ENCODE measurements at regions not wholly inside any gene's neighbourhood (a gene's known extent, or its start where the extent isn't known, plus 50 kb on each side); places are given as distances from the start of the nearest gene placed in this dataset.

GRCh38 chr1:55322842-55323241 lies 107.7 kb upstream of the USP24 start:
- TF ChIP-seq POLR2A (IDR thresholded peaks at IDR 0.05) (no peak), CTCF (IDR thresholded peaks at IDR 0.05) (no peak)
- Histone ChIP-seq H3K4me1 (peaks cover 0 to 35% (median 0%) of the 10 kb centered on the region in 3 donors), H3K36me3 (no peaks in the 10 kb centered on the region), H3K4me3 (no peak overlapping the region), H3K27ac (no peak overlapping the region), H3K9me3 (no peaks in the 10 kb centered on the region), H3K27me3 (peaks cover 0 to 7% (median 0%) of the 10 kb centered on the region in 4 donors)
- no peak for DNase-seq
- 14 to 52% methylated on average over 1 of the region's 1 CpG for WGBS, 2 donors
- intact Hi-C loops (cut with DNase I), result no loop called here

- H3K4me3 ChIP-seq, result no peak overlapping the region
- no peaks in the 10 kb centered on the region for H3K36me3 ChIP-seq
- DNase-seq, result no peak
- peak overlapping the region in 1 of 4 donors; percentile 8 for H3K27ac ChIP-seq
- TF ChIP-seq CTCF (IDR thresholded peaks at IDR 0.05) (no peak), POLR2A (IDR thresholded peaks at IDR 0.05) (no peak)
- no peaks in the 10 kb centered on the region for H3K9me3 ChIP-seq
- peaks cover 0 to 44% (median 0%) of the 10 kb centered on the region in 3 donors for H3K4me1 ChIP-seq
- intact Hi-C loops (cut with DNase I), result no loop called here
- peaks cover 0 to 6% (median 0%) of the 10 kb centered on the region in 4 donors for H3K27me3 ChIP-seq
- 59 to 64% methylated on average over 2 of the region's 2 CpGs for WGBS, 2 donors
These were observed 106.8 kb upstream of the USP24 start for GRCh38 chr1:55321942-55322341.

- peaks cover 0 to 47% (median 0%) of the 10 kb centered on the region in 3 donors for H3K4me1 ChIP-seq
- no peaks in the 10 kb centered on the region for H3K36me3 ChIP-seq
- no peak overlapping the region for H3K4me3 ChIP-seq
- TF ChIP-seq CTCF (IDR thresholded peaks at IDR 0.05) (no peak), POLR2A (IDR thresholded peaks at IDR 0.05) (no peak)
- no peaks in the 10 kb centered on the region for H3K27me3 ChIP-seq
- H3K9me3 ChIP-seq, result no peaks in the 10 kb centered on the region
- no peak overlapping the region for H3K27ac ChIP-seq
- intact Hi-C loops (cut with DNase I), result no loop called here
- WGBS, 2 donors, result 11 to 58% methylated on average over 2 of the region's 2 CpGs
- no peak for DNase-seq
These were observed 105.7 kb upstream of the USP24 start for GRCh38 chr1:55320891-55321290.

GRCh38 chr1:55318116-55318817 lies 103.1 kb upstream of the USP24 start:
- Histone ChIP-seq H3K36me3 (no peaks in the 10 kb centered on the region), H3K4me3 (no peak overlapping the region), H3K4me1 (peaks cover 0 to 59% (median 0%) of the 10 kb centered on the region in 3 donors), H3K27ac (peak overlapping the region in 1 of 4 donors; percentile 25), H3K27me3 (no peaks in the 10 kb centered on the region), H3K9me3 (no peaks in the 10 kb centered on the region)
- intact Hi-C loops (cut with DNase I), result no loop called here
- 61 to 68% methylated on average over 6 of the region's 6 CpGs for WGBS, 2 donors
- DNase-seq, result no peak
- TF ChIP-seq POLR2A (IDR thresholded peaks at IDR 0.05), result no peak
- TF ChIP-seq CTCF (IDR thresholded peaks at IDR 0.05), result no peak

- no peak for TF ChIP-seq CTCF (IDR thresholded peaks at IDR 0.05)
- no peak for TF ChIP-seq POLR2A (IDR thresholded peaks at IDR 0.05)
- intact Hi-C loops (cut with DNase I), result no loop called here
- Histone ChIP-seq H3K36me3 (no peaks in the 10 kb centered on the region), H3K27me3 (no peaks in the 10 kb centered on the region), H3K27ac (no peak overlapping the region), H3K9me3 (no peaks in the 10 kb centered on the region), H3K4me1 (peaks cover 0 to 53% (median 0%) of the 10 kb centered on the region in 3 donors), H3K4me3 (no peak overlapping the region)
- no peak for DNase-seq
- 57 to 68% methylated on average over 3 of the region's 3 CpGs for WGBS, 2 donors
These were observed 102.5 kb upstream of the USP24 start for GRCh38 chr1:55317673-55318072.
